A673 (cell line): ENCODE measurements at regions not wholly inside any gene's neighbourhood (a gene's known extent, or its start where the extent isn't known, plus 50 kb on each side); places are given as distances from the start of the nearest gene placed in this dataset.

Experiments used
- BruUV-seq: library from RNA; stranded (reverse); fragments of 400-500 nt; replicated peaks from 2 replicates; lab custom pipeline; 2021; lab: Mats Ljungman, UMichigan
- CTCF ChIA-PET: fragments of 300-600 bp; sonication (Branson Sonifier 250); formaldehyde crosslinking; loops from one replicate; lab custom pipeline; 2022; ENCODE audit warnings: antibody characterized with exemption; lab: Charles Lee
- POLR2A ChIA-PET: fragments of 300-600 bp; sonication (Branson Sonifier 250); formaldehyde crosslinking; loops from one replicate; lab custom pipeline; 2022; ENCODE audit warnings: antibody characterized with exemption; ENCODE audit not compliant: low non-redundant PET; lab: Charles Lee
- DNase-seq: peaks from one replicate; pipeline ENCODE4 v3.0.0-alpha.2; 2015; ENCODE audit warnings: low spot score
- H3K27ac ChIP-seq: fragments of 200-600 bp; sonication (generic); 2 replicates; pipeline ENCODE4 v1.5.1; 2016; ENCODE audit warnings: mixed run types, low read depth, mild to moderate bottlenecking, mixed read lengths, antibody characterized with exemption, low read length; ENCODE audit not compliant: poor library complexity, severe bottlenecking
- H3K27me3 ChIP-seq: fragments of 200-600 bp; sonication (generic); replicated peaks from 2 replicates; pipeline ENCODE4 v1.6.1; 2017; ENCODE audit warnings: mixed run types, low read depth, mild to moderate bottlenecking, mixed read lengths, antibody characterized with exemption, low read length; ENCODE audit not compliant: insufficient read depth, poor library complexity
- H3K36me3 ChIP-seq: fragments of 200-600 bp; sonication (generic); 2 replicates; pipeline ENCODE4 v1.6.1; 2016; ENCODE audit warnings: mixed run types, mild to moderate bottlenecking, mixed read lengths, antibody characterized with exemption, low read length; ENCODE audit not compliant: insufficient read depth, poor library complexity, severe bottlenecking
- H3K4me1 ChIP-seq: fragments of 200-600 bp; sonication (generic); 2 replicates; pipeline ENCODE4 v1.6.1; 2017; ENCODE audit warnings: mixed run types, mild to moderate bottlenecking, mixed read lengths, antibody characterized with exemption, low read length; ENCODE audit not compliant: insufficient read depth, poor library complexity, severe bottlenecking
- H3K4me3 ChIP-seq: fragments of 200-600 bp; sonication (generic); 2 replicates; pipeline ENCODE4 v1.5.1; 2016; ENCODE audit warnings: low read depth, mixed run types, mild to moderate bottlenecking, mixed read lengths, low read length; ENCODE audit not compliant: poor library complexity, severe bottlenecking
- H3K9me3 ChIP-seq: fragments of 200-600 bp; sonication (generic); 2 replicates; pipeline ENCODE4 v1.6.1; 2016; ENCODE audit warnings: mixed run types, low read depth, mild to moderate bottlenecking, mixed read lengths, antibody characterized with exemption, low read length; ENCODE audit not compliant: poor library complexity, severe bottlenecking
- CTCF ChIP-seq: fragments of 300-800, 200-600 bp; sonication (generic); conservative IDR thresholded peaks from 2 replicates; pipeline ENCODE4 v1.5.1; 2017; ENCODE audit warnings: low read depth, mild to moderate bottlenecking, antibody characterized with exemption, low read length, moderate library complexity, mixed read lengths
- EZH2 ChIP-seq: fragments of 200-600 bp; sonication (generic); IDR thresholded peaks from 2 replicates; pipeline ENCODE4 v1.6.1; 2017; ENCODE audit warnings: borderline replicate concordance, low read depth, mild to moderate bottlenecking, mixed read lengths, antibody characterized with exemption, low read length; ENCODE audit not compliant: poor library complexity, severe bottlenecking
- intact Hi-C: fragments of 100-400 bp; cut with micrococcal nuclease; formaldehyde crosslinking; loops from one replicate; pipeline ENCODE4 v1.10.0; 2022; ENCODE audit not compliant: unreplicated experiment

GRCh38 chr9:3023449-3023848, 179.6 kb upstream of the PUM3 start:
- CTCF ChIA-PET = no interaction called here
- Histone ChIP-seq H3K4me1 (peaks cover 7% of the 10 kb centered on the region), H3K27ac (no peak overlapping the region), H3K9me3 (no peaks in the 10 kb centered on the region), H3K36me3 (no peaks in the 10 kb centered on the region), H3K27me3 (peaks cover 17% of the 10 kb centered on the region), H3K4me3 (no peak overlapping the region)
- no TSS peak for BruUV-seq
- no peak for TF ChIP-seq EZH2
- TF ChIP-seq CTCF = no peak
- intact Hi-C loops = no loop called here
- no peak for DNase-seq
- POLR2A ChIA-PET = no interaction called here

- TF ChIP-seq CTCF (no peak), EZH2 (no peak)
- Histone ChIP-seq H3K27me3 (peaks cover 17% of the 10 kb centered on the region), H3K36me3 (no peaks in the 10 kb centered on the region), H3K4me3 (no peak overlapping the region), H3K4me1 (no peaks in the 10 kb centered on the region), H3K9me3 (no peaks in the 10 kb centered on the region), H3K27ac (no peak overlapping the region)
- DNase-seq = no peak
- ChIA-PET CTCF (no interaction called here), POLR2A (no interaction called here)
- BruUV-seq = no TSS peak
- intact Hi-C loops = no loop called here
Measured at GRCh38 chr9:3018691-3019230, 174.9 kb upstream of the PUM3 start.

GRCh38 chr9:3018071-3018470, 174.2 kb upstream of the PUM3 start:
- DNase-seq = no peak
- intact Hi-C loops = no loop called here
- H3K27me3 ChIP-seq = peaks cover 17% of the 10 kb centered on the region
- ChIA-PET CTCF (no interaction called here), POLR2A (no interaction called here)
- H3K36me3 ChIP-seq = no peaks in the 10 kb centered on the region
- no peaks in the 10 kb centered on the region for H3K9me3 ChIP-seq
- TF ChIP-seq CTCF (no peak), EZH2 (no peak)
- H3K4me1 ChIP-seq = no peaks in the 10 kb centered on the region
- no TSS peak for BruUV-seq
- no peak overlapping the region for H3K27ac ChIP-seq
- no peak overlapping the region for H3K4me3 ChIP-seq
